Chondrocyte (in vitro differentiated cells): ENCODE measurements at regions not wholly inside any gene's neighbourhood (a gene's known extent, or its start where the extent isn't known, plus 50 kb on each side); places are given as distances from the start of the nearest gene placed in this dataset.
"Not testable (repeated sequence)": the region's sequence is repeated elsewhere in the genome, so short reads cannot be mapped to it uniquely, and the experiment has no call there.

Experiments used
- DNase-seq: peaks from one replicate; pipeline ENCODE4 v3.0.0; 2021; ENCODE audit warnings: mixed read lengths, low spot score
- H3K27ac Mint-ChIP-seq: one replicate; pipeline ENCODE4 v1.8.0; 2021; ENCODE audit warnings: mild to moderate bottlenecking, moderate library complexity, mixed read lengths; ENCODE audit not compliant: unreplicated experiment
- H3K27me3 Mint-ChIP-seq: 2 replicates; pipeline ENCODE4 v1.8.0; 2021; ENCODE audit warnings: low read depth, mixed read lengths
- H3K36me3 Mint-ChIP-seq: 2 replicates; pipeline ENCODE4 v1.8.0; 2021; ENCODE audit warnings: low read depth, mixed read lengths
- H3K4me1 Mint-ChIP-seq: 2 replicates; pipeline ENCODE4 v1.8.0; 2021; ENCODE audit warnings: low read depth, mild to moderate bottlenecking, mixed read lengths
- H3K4me3 Mint-ChIP-seq: one replicate; pipeline ENCODE4 v1.8.0; 2021; ENCODE audit warnings: mild to moderate bottlenecking, moderate library complexity, mixed read lengths; ENCODE audit not compliant: unreplicated experiment
- H3K9me3 Mint-ChIP-seq: 2 replicates; pipeline ENCODE4 v1.8.0; 2021; ENCODE audit warnings: low read depth, mixed read lengths
- TF ChIP-seq, protein P1 (sequence below): fragments of 200-600 bp; sonication (generic); IDR thresholded peaks from 2 replicates; pipeline ENCODE4 v1.5.0; 2021; ENCODE audit warnings: antibody characterized with exemption, mild to moderate bottlenecking, moderate library complexity

DNA sequence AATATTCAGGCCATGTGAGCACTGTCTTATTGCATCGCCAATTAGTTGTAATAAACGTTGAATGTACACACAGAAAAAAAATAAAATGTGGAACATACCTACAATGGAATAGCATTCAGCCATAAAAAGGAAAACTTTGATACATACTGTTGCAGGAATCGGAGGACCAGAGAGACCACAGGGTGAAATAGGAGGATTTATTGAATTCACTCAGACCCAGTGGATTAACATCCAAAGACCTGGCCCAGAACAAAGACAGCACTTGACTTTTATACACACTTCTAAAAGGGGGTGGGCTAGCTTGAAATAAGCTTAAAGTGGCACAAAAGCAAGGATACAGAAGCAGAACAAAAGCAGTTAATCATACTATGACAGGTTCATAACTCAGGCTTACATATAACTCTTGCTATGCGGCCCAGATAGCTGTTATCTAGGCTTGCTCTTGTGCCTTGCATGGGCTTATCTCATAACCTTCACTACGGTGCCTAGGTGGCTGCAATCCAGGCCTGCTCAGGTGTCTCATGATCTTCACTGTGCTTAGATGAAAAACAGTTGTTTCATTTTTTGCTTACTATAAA, 292.2 kb upstream of the TAC1 start:
- Mint-ChIP-seq H3K27ac (no peak overlapping the region), H3K27me3 (no peaks in the 10 kb centered on the region), H3K4me1 (no peaks in the 10 kb centered on the region), H3K36me3 (no peaks in the 10 kb centered on the region), H3K9me3 (peaks cover 36% of the 10 kb centered on the region), H3K4me3 (no peak overlapping the region)
- no peak for DNase-seq
- TF ChIP-seq, protein P1, sequence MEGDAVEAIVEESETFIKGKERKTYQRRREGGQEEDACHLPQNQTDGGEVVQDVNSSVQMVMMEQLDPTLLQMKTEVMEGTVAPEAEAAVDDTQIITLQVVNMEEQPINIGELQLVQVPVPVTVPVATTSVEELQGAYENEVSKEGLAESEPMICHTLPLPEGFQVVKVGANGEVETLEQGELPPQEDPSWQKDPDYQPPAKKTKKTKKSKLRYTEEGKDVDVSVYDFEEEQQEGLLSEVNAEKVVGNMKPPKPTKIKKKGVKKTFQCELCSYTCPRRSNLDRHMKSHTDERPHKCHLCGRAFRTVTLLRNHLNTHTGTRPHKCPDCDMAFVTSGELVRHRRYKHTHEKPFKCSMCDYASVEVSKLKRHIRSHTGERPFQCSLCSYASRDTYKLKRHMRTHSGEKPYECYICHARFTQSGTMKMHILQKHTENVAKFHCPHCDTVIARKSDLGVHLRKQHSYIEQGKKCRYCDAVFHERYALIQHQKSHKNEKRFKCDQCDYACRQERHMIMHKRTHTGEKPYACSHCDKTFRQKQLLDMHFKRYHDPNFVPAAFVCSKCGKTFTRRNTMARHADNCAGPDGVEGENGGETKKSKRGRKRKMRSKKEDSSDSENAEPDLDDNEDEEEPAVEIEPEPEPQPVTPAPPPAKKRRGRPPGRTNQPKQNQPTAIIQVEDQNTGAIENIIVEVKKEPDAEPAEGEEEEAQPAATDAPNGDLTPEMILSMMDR = no peak

DNA sequence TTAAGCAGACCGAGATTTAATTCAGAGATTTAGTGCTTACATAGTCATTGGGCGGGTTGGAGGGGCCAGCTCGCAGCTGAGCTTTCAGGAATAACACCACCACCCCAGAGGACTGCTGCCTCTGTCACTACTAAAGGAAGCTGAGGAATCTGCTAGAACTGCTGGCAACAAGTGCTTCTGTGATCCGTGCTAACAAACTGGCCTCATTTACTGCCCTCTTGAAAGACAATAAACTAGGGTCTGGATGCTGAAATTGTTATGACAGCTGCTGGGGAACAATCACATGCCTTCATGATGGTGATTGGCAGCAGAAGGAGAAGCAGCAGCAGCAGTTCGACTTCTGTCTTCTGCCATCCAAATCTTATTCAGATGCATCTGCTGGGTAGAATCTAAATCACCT, 285.5 kb upstream of the TAC1 start:
- H3K4me3 Mint-ChIP-seq = no peak overlapping the region
- TF ChIP-seq, protein P1 = no peak
- no peaks in the 10 kb centered on the region for H3K36me3 Mint-ChIP-seq
- H3K27me3 Mint-ChIP-seq = no peaks in the 10 kb centered on the region
- no peaks in the 10 kb centered on the region for H3K4me1 Mint-ChIP-seq
- no peak for DNase-seq
- peaks cover 20% of the 10 kb centered on the region for H3K9me3 Mint-ChIP-seq
- H3K27ac Mint-ChIP-seq = no peak overlapping the region

DNA sequence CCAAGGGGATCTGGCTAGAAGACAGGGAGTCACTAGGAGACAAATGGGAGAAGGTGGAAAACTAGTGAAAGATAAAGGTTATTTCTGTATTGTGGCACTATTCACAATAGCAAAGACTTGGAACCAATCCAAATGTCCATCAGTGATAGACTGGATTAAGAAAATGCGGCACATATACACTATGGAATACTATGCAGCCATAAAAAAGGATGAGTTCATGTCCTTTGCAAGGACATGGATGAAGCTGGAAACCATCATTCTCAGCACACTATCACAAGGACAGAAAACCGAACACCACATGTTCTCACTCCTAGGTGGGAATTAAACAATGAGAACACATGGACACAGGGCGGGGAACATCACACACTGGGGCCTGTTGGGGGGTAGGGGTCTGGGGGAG, 282.4 kb upstream of the TAC1 start:
- H3K27ac Mint-ChIP-seq = not testable (repeated sequence)

DNA sequence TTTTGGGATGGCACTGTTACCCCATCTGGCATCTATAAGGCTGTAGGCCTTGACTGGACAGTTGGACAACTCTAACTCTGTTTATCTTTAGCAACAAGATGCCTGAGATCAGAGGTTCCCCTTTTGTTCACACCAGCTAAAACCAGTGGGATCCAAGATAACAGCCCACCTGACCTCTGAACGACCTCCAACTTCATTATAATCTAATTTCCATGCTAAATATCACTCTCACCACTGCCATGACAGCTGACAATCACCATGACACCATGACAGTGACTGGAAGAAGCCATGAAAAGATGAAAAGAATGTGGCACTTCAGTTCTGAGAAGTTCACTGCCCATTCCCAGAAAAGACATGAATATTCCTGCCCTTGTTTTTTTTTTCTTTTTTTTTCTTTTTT, 281.4 kb upstream of the TAC1 start:
- H3K36me3 Mint-ChIP-seq = no peaks in the 10 kb centered on the region
- H3K9me3 Mint-ChIP-seq = peaks cover 17% of the 10 kb centered on the region
- H3K4me3 Mint-ChIP-seq = no peak overlapping the region
- H3K27me3 Mint-ChIP-seq = no peaks in the 10 kb centered on the region
- H3K27ac Mint-ChIP-seq = no peak overlapping the region
- TF ChIP-seq, protein P1 = no peak
- no peaks in the 10 kb centered on the region for H3K4me1 Mint-ChIP-seq
- no peak for DNase-seq

More for the DNA sequence above, 282.4 kb upstream of the TAC1 start:
- not testable (repeated sequence) for H3K4me1 Mint-ChIP-seq, H3K36me3 Mint-ChIP-seq, DNase-seq, H3K4me3 Mint-ChIP-seq, H3K27me3 Mint-ChIP-seq
- peaks cover 17% of the 10 kb centered on the region for H3K9me3 Mint-ChIP-seq

DNA sequence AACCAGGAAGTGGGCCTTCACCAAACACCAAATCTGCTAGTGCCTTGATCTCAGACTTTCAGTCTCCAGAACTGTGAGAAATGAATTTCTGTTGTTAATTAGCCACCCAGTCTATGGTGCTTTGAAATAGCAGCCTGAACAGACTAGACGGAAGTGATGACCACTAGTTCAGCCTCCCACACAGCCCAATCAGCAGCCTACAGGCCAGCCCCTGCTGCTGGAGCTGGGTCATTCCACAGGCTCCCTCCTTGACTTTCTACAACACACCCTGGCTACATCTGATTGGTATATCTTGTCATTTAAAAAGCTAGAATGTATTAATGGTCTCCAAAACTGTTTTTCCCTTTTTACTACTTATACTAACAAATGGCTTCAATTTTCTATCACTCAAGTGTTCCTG, 277.2 kb upstream of the TAC1 start:
- no peak for DNase-seq
- H3K36me3 Mint-ChIP-seq = no peaks in the 10 kb centered on the region
- H3K9me3 Mint-ChIP-seq = peaks cover 10% of the 10 kb centered on the region
- H3K27me3 Mint-ChIP-seq = no peaks in the 10 kb centered on the region
- H3K27ac Mint-ChIP-seq = no peak overlapping the region
- H3K4me3 Mint-ChIP-seq = no peak overlapping the region
- no peaks in the 10 kb centered on the region for H3K4me1 Mint-ChIP-seq
- TF ChIP-seq, protein P1 = no peak

DNA sequence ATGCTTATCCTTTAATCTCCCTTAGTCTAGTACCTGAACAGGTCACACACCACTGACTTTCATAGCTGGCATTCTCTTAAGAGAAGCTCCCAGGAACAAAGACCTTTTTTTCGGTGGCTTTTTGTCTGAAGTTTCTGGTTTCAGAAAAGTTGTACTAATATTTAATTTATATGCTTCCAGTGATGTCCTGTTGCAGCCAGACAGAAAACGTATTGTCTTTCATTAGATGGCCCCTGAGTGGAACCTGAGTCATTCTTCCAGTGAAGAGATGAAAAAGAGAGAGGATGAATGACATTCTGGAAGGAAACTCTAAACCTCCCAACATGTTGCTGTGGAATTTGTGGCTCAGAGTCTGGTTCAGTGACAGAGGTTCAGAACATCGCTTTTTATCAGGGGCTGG, 274.8 kb upstream of the TAC1 start:
- DNase-seq = no peak
- Mint-ChIP-seq H3K27ac (no peak overlapping the region), H3K9me3 (peaks cover 22% of the 10 kb centered on the region), H3K27me3 (no peaks in the 10 kb centered on the region), H3K4me3 (no peak overlapping the region), H3K4me1 (no peaks in the 10 kb centered on the region), H3K36me3 (no peaks in the 10 kb centered on the region)
- TF ChIP-seq, protein P1 = no peak
